ENCODE measurements at regions not wholly inside any gene's neighbourhood (a gene's known extent, or its start where the extent isn't known, plus 50 kb on each side); places are given as distances from the start of the nearest gene placed in this dataset.

GRCh38 chr2:221347471-221347870 lies 224.6 kb downstream of the EPHA4 start:
- DNase-seq (ENCODE audit: low spot score) (peak; percentile 17), FAIRE-seq (peak; percentile 5)

DNA sequence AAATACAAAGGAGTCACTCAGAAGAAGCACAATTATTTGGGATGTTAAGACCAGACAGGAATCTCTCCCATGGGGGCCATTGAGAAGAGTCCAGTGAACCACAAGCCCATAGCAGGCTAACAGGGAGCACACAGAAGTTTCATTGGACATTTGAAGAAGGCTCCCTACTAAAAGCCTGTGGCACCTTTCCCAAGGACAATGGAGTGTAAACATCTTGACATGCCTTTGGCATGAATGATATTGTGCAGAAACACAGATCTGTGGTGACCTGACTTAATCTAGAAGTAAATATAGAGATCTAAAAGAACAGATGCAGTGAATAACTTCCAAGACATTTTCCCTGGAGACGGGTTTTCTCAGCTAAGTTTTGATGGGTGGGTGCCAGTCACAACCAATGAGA lies 221.5 kb downstream of the EPHA4 start:
- no peak for DNase-seq (ENCODE audit: low spot score)
- FAIRE-seq, result no peak

GRCh38 chr2:221353201-221353600 lies 218.9 kb downstream of the EPHA4 start:
- DNase-seq (ENCODE audit: low spot score) (no peak), FAIRE-seq (no peak)

GRCh38 chr2:221360312-221360711 lies 211.8 kb downstream of the EPHA4 start:
- FAIRE-seq, result no peak
- DNase-seq (ENCODE audit: low spot score), result no peak

DNA sequence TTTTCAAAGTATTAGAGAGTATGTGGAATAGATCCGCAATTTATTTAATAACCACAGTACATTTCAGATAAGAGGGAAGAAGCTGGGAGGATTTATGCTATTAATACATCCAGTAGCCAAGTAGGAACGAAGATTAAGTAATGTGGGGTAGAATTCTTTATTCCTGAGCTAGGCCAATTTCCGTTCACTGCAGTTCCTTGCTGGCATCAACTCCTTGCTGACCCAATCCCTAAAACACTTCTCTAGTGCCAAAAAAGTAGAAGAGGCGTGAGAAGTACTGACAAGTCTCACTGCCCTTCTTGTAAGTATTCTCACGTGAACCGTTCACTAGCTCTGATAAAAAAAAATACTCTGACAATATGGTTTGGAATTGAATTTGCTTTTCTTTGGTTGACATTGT lies 211.4 kb downstream of the EPHA4 start:
- no peak for DNase-seq (ENCODE audit: low spot score)
- FAIRE-seq, result no peak

- no peak for DNase-seq (ENCODE audit: low spot score)
- no peak for FAIRE-seq
Observed at GRCh38 chr2:221361633-221362032, 210.5 kb downstream of the EPHA4 start.

- FAIRE-seq (no peak), DNase-seq (ENCODE audit: low spot score) (no peak)
Observed at GRCh38 chr2:221364672-221365071, 207.4 kb downstream of the EPHA4 start.
